ENCODE measurements at regions not wholly inside any gene's neighbourhood (a gene's known extent, or its start where the extent isn't known, plus 50 kb on each side); places are given as distances from the start of the nearest gene placed in this dataset.
A peak's percentile ranks its signal among the peaks of the same experiment; 100 is the strongest.

DNA sequence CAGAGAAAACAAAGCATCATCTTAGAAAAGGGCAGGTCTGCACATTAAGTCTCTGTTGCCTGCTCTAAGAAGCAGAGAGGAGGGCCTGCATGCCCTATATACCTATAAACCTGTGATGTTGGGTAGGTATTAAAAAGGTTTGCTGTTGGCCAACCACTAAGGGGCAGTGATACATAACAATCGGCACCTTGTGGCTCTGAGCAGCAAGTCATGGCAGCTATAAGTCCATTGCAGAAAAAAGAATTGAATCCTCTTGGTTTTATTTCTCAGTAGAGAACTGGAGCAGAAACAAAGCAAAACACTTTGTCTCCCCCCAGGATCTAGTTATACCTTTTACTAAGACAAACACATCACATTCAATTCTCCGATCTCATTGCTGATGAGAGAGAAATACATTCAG lies 1364.4 kb downstream of the STIM2 start:
- TF ChIP-seq, protein P1, sequence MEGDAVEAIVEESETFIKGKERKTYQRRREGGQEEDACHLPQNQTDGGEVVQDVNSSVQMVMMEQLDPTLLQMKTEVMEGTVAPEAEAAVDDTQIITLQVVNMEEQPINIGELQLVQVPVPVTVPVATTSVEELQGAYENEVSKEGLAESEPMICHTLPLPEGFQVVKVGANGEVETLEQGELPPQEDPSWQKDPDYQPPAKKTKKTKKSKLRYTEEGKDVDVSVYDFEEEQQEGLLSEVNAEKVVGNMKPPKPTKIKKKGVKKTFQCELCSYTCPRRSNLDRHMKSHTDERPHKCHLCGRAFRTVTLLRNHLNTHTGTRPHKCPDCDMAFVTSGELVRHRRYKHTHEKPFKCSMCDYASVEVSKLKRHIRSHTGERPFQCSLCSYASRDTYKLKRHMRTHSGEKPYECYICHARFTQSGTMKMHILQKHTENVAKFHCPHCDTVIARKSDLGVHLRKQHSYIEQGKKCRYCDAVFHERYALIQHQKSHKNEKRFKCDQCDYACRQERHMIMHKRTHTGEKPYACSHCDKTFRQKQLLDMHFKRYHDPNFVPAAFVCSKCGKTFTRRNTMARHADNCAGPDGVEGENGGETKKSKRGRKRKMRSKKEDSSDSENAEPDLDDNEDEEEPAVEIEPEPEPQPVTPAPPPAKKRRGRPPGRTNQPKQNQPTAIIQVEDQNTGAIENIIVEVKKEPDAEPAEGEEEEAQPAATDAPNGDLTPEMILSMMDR (IDR thresholded peaks at IDR 0.05; ENCODE audit: insufficient read depth, low read length, missing control alignments), result peak; percentile 44
- DNase-seq (ENCODE audit: low read depth, low spot score), result no peak
- CTCF ChIA-PET, result interaction anchor here (1.4 to 1.5 kb wide), 2 partner anchors 22 to 462 kb away, joined by 3 to 5 read pairs; no protein-coding TSS in a partner anchor
- POLR2A ChIA-PET, result no interaction called here
- no peak overlapping the region for H3K4me3 ChIP-seq (ENCODE audit: low read depth, low read length)

DNA sequence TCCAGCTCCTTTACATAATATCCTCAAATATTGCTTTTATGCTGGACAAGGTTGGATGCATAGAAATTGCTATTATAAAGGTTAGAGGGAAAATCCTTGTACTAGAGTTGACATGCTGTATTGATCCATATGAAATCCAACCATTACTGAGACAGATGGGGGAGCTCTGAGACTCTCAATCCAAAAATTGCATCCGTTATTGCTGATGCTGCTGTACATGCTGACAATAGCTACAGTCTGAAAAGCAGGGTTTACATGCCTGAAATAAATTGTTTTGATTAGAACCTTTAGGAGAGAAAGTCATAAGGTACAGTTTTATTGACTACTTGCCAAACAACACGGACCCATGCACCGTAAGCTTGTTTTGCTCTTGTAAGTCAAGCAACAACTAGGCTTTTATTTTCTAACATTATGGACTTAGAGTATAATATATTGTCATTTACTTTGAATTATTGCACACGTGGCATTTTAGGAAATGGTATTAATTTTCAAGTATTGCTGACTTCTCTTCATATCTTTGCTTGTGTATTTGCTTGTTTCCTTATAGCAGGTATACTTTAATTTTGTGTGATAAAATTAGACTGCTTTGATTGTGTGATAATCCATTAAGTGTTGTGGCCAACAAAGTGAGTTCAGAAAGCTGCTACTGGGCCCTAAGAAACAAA lies 1365.2 kb downstream of the STIM2 start:
- H3K4me3 ChIP-seq (ENCODE audit: low read depth, low read length), result no peak overlapping the region
- no peak for DNase-seq (ENCODE audit: low read depth, low spot score)
- TF ChIP-seq, protein P1 (IDR thresholded peaks at IDR 0.05; ENCODE audit: insufficient read depth, low read length, missing control alignments), result no peak
- ChIA-PET CTCF (interaction anchor here (1.0 to 1.5 kb wide), 3 partner anchors 18 to 461 kb away, joined by 3 to 5 read pairs (median 4); no protein-coding TSS in a partner anchor), POLR2A (no interaction called here)

DNA sequence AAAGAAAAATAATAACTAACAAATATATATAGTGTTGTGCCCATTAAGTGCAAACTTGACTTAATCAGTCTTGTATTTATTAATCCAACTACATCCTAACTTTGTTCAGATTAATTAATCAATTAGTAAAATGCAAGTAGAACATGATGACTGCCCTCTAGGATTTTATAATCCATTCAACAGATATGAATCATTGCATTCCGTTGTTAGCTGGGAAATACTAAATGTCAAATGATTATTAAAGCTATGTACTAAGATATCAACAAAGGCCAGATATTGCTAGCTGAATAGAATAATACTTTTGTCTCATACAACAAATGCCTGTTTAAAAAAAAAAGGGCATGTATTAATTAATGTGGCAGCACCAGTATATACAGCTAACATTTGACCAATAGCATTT lies 1366.3 kb downstream of the STIM2 start:
- H3K4me3 ChIP-seq (ENCODE audit: low read depth, low read length), result no peak overlapping the region
- CTCF ChIA-PET, result no interaction called here
- DNase-seq (ENCODE audit: low read depth, low spot score), result no peak
- POLR2A ChIA-PET, result no interaction called here
- TF ChIP-seq, protein P1 (IDR thresholded peaks at IDR 0.05; ENCODE audit: insufficient read depth, low read length, missing control alignments), result no peak

DNA sequence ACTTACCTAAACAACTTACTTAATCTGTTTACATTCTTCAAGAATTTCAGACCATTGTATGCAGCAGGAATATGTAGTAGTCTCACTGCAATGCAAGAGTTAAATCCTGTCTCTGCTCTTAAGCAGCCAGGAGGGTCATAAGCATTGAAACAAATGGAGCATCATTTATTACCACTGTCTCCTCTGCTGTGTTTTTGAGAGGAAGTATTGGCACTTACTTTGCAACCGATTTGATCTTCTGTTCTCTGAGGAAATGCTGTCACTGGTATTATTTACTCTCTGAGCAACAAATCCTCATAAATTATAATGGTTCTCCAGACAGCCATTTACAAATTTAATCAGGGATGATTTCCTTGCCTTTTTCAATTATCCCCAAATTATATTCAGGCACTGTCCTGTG lies 1367.1 kb downstream of the STIM2 start:
- ChIA-PET CTCF (no interaction called here), POLR2A (no interaction called here)
- no peak for DNase-seq (ENCODE audit: low read depth, low spot score)
- TF ChIP-seq, protein P1 (IDR thresholded peaks at IDR 0.05; ENCODE audit: insufficient read depth, low read length, missing control alignments), result no peak
- H3K4me3 ChIP-seq (ENCODE audit: low read depth, low read length), result no peak overlapping the region

DNA sequence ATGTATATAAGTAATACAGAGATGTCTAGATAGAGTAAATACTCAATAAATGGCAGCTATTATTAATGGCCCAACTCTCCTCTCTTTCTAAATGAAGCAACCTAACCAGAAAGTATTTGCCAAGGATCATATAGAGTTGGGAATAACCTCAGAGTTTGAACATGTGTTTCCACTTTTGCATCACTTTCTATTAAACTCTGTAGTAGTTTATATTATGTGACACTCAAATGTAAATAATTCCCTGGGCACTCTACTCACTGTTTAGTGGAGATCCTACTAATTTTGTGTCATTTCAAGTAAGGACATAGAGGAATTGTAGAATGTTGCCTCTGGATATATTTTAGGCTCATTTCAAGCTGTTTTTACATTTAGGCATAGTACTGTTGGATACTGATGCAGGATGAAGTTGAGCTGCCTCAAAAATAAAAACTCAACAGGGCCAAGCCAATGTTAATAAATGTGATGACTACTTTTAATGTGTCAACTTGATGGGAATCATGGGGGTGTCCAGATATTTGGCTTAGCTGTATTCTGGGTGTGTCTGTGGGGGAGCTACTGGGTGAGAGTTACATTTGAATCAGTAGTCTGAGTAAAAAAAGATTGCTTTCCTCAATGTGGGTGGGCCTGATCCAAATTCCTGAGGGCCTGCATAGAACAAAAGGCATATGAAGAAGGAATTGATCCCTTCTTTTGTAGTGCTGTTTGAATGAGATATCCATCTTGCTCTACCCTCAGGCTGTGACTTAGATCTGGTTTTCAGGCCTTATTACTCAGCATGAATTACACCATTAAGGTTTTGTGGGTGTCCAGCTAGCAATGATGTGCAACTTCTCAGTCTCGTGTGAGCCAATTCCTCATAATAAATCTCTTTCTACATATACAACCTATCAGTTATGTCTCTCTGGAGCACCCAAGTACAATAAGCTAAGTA lies 1368.2 kb downstream of the STIM2 start:
- TF ChIP-seq, protein P1 (IDR thresholded peaks at IDR 0.05; ENCODE audit: insufficient read depth, low read length, missing control alignments), result no peak
- no peak overlapping the region for H3K4me3 ChIP-seq (ENCODE audit: low read depth, low read length)
- ChIA-PET POLR2A (no interaction called here), CTCF (no interaction called here)
- no peak for DNase-seq (ENCODE audit: low read depth, low spot score)

DNA sequence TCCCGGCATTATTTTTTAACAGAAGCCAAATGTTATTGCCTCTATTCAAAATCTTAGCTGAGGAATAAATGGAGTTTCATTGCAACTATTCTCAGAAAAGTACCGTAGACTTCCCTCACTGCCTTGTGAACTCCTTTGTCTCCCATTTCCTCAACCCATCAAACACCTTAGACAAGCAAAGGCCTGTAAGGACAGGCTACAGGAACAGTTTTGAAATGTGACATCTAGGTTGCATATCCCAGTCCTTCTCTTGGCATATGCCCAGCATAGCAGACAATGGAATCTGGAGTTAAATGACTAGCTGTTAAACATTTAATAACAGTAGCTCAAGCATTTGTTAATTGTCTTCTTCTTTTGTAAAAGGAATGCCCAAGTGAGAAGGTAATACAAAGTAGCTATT lies 1371.7 kb downstream of the STIM2 start:
- TF ChIP-seq, protein P1 (IDR thresholded peaks at IDR 0.05; ENCODE audit: insufficient read depth, low read length, missing control alignments), result no peak
- DNase-seq (ENCODE audit: low read depth, low spot score), result no peak
- ChIA-PET CTCF (no interaction called here), POLR2A (no interaction called here)
- no peak overlapping the region for H3K4me3 ChIP-seq (ENCODE audit: low read depth, low read length)
